B cell (primary cell): ENCODE measurements at regions not wholly inside any gene's neighbourhood (a gene's known extent, or its start where the extent isn't known, plus 50 kb on each side); places are given as distances from the start of the nearest gene placed in this dataset.

Source experiments
- ATAC-seq: fragments of 200-7000 bp; cut with Tn5 transposase; one replicate; pipeline ENCODE4 v1.10.0; 2021; ENCODE audit warnings: low read depth, mild to moderate bottlenecking, moderate number of reproducible peaks, moderate library complexity
- CTCF ChIA-PET: fragments of 350-600 bp; sonication (Branson Sonifier 250); formaldehyde crosslinking; loops from one replicate; lab custom pipeline; 2021; ENCODE audit warnings: antibody characterized with exemption, inconsistent platforms; lab: Charles Lee
- POLR2A ChIA-PET: fragments of 350-600 bp; sonication (Branson Sonifier 250); formaldehyde crosslinking; loops from one replicate; lab custom pipeline; 2021; ENCODE audit warnings: antibody characterized with exemption; lab: Charles Lee
- DNase-seq: peaks from one replicate; pipeline ENCODE4 v3.0.0; 2013
- H2AFZ ChIP-seq: 2 replicates; pipeline ENCODE4 v1.6.1; 2012; ENCODE audit warnings: mild to moderate bottlenecking, low read depth, low read length; ENCODE audit not compliant: insufficient read depth, poor library complexity, severe bottlenecking
- H3K27ac ChIP-seq, 2 donors: 1 replicate in 1 of 2; 2 replicates in 1 of 2; pipeline ENCODE4 v1.5.1; 2012 to 2013; ENCODE audit warnings: low read length in 2 of 2, mild to moderate bottlenecking in 2 of 2, moderate library complexity in 1 of 2
- H3K27me3 ChIP-seq, 4 experiments: fragments of 200-600 bp in 1 of 4; sonication (generic) in 1 of 4; replicated peaks in 1 of 4; 1 replicate in 2 of 4; 2 replicates in 2 of 4; pipeline versions ENCODE4 v1.6.1 to v1.7.0; 2013 to 2016; ENCODE audit warnings: low read length in 3 of 4, mild to moderate bottlenecking in 2 of 4, mixed read lengths in 1 of 4, moderate library complexity in 1 of 4; ENCODE audit not compliant: insufficient read depth in 4 of 4, control insufficient read depth in 3 of 4; ENCODE audit errors: control extremely low read depth in 1 of 4
- H3K36me3 ChIP-seq, 2 experiments: replicated peaks in 1 of 2; 1 replicate in 1 of 2; 2 replicates in 1 of 2; pipeline versions ENCODE4 v1.6.1 to v1.7.1; 2013; ENCODE audit warnings: low read length in 1 of 2; ENCODE audit not compliant: insufficient read depth in 2 of 2, control insufficient read depth in 1 of 2; ENCODE audit errors: control extremely low read depth in 1 of 2, extremely low read depth in 1 of 2
- H3K4me1 ChIP-seq, 2 donors: fragments of 200-600 bp in 1 of 2; sonication (generic) in 1 of 2; 1 replicate in 1 of 2; 2 replicates in 1 of 2; pipeline versions ENCODE4 v1.5.1 to v1.6.1; 2013 to 2017; ENCODE audit warnings: low read length in 2 of 2; ENCODE audit not compliant: control insufficient read depth in 2 of 2, insufficient read depth in 2 of 2
- H3K4me2 ChIP-seq: replicated peaks from 2 replicates; pipeline ENCODE3; 2012; ENCODE audit warnings: mild to moderate bottlenecking, low read depth, low read length; ENCODE audit not compliant: poor library complexity, severe bottlenecking
- H3K4me3 ChIP-seq, 5 experiments: fragments of 200-600 bp in 1 of 5; sonication (generic) in 1 of 5; 1 replicate in 3 of 5; 2 replicates in 2 of 5; pipeline versions ENCODE4 v1.5.1 to v1.7.0; 2011 to 2016; ENCODE audit warnings: low read length in 4 of 5, mild to moderate bottlenecking in 4 of 5, low read depth in 2 of 5, control low read depth in 1 of 5, moderate library complexity in 1 of 5; ENCODE audit not compliant: insufficient read depth in 1 of 5; ENCODE audit errors: control extremely low read depth in 1 of 5, extremely low read depth in 1 of 5
- H3K79me2 ChIP-seq: fragments of 200-600 bp; sonication (generic); one replicate; pipeline ENCODE4 v1.6.0; 2016; ENCODE audit warnings: low read length; ENCODE audit not compliant: control insufficient read depth, insufficient read depth
- H3K9ac ChIP-seq: fragments of 200-600 bp; sonication (generic); 2 replicates; pipeline ENCODE4 v1.6.1; 2017; ENCODE audit warnings: mild to moderate bottlenecking, low read length, moderate library complexity
- H3K9me3 ChIP-seq, 3 donors: one replicate each; pipeline versions ENCODE4 v1.6.1 to v1.7.1; 2013; ENCODE audit warnings: low read length in 2 of 3; ENCODE audit not compliant: control insufficient read depth in 2 of 3, insufficient read depth in 1 of 3; ENCODE audit errors: control extremely low read depth in 1 of 3
- H4K20me1 ChIP-seq: 2 replicates; pipeline ENCODE4 v1.6.0; 2012; ENCODE audit warnings: mild to moderate bottlenecking, low read length; ENCODE audit not compliant: insufficient read depth, control insufficient read depth, poor library complexity, severe bottlenecking
- H3K27ac Mint-ChIP-seq: one replicate; pipeline ENCODE4 v1.8.0; 2021; ENCODE audit warnings: mixed read lengths
- H3K27me3 Mint-ChIP-seq: one replicate; pipeline ENCODE4 v1.8.0; 2021; ENCODE audit warnings: mixed read lengths
- H3K4me1 Mint-ChIP-seq: one replicate; pipeline ENCODE4 v1.8.0; 2021; ENCODE audit warnings: mixed read lengths
- H3K4me3 Mint-ChIP-seq: one replicate; pipeline ENCODE4 v1.8.0; 2021; ENCODE audit warnings: mixed read lengths
- H3K9me3 Mint-ChIP-seq: one replicate; pipeline ENCODE4 v1.8.0; 2022; ENCODE audit warnings: mixed read lengths; ENCODE audit not compliant: insufficient read depth
- CTCF ChIP-seq: fragments of 200-600 bp; IDR thresholded peaks from one replicate; pipeline ENCODE4 v1.8.0; 2022; ENCODE audit warnings: antibody characterized with exemption, mild to moderate bottlenecking
- EZH2 ChIP-seq: IDR thresholded peaks from 2 replicates; pipeline ENCODE4 v1.6.1; 2012; ENCODE audit warnings: borderline replicate concordance, low read depth, mild to moderate bottlenecking, moderate library complexity, low read length; ENCODE audit not compliant: insufficient read depth, poor library complexity, severe bottlenecking
- WGBS: methylation state at CpG from one replicate; pipeline ENCODE4 v1.1.5; 2013; ENCODE audit warnings: missing lambda C conversion rate; ENCODE audit not compliant: insufficient coverage; 5-methylcytosine and 5-hydroxymethylcytosine counted together
- intact Hi-C: fragments of 100-400 bp; cut with micrococcal nuclease; formaldehyde crosslinking; loops from one replicate; pipeline ENCODE4 v1.10.0; 2022

GRCh38 chr20:62558779-62559178 lies 83.0 kb upstream of the GATA5 start:
- H3K27ac Mint-ChIP-seq: no peak overlapping the region
- H3K9me3 Mint-ChIP-seq: no peaks in the 10 kb centered on the region
- Histone ChIP-seq H3K36me3 (no peaks in the 10 kb centered on the region), H3K4me3 (no peak overlapping the region), H3K4me2 (no peak overlapping the region), H3K9me3 (no peaks in the 10 kb centered on the region), H3K4me1 (peaks cover 11 to 12% of the 10 kb centered on the region in 2 donors), H3K27me3 (peaks cover 0 to 26% (median 2%) of the 10 kb centered on the region in 4 experiments), H3K79me2 (no peaks in the 10 kb centered on the region), H2AFZ (no peak overlapping the region), H3K27ac (no peak overlapping the region), H4K20me1 (no peaks in the 10 kb centered on the region), H3K9ac (no peak overlapping the region)
- DNase-seq (no peak), ATAC-seq (no peak)
- POLR2A ChIA-PET: no interaction called here
- TF ChIP-seq EZH2 (no peak), CTCF (no peak)
- intact Hi-C loops: loop anchor here (10.0 kb wide), 1 partner anchor 46 kb away; no protein-coding TSS in a partner anchor
- peaks cover 4% of the 10 kb centered on the region for H3K4me1 Mint-ChIP-seq
- CTCF ChIA-PET: no interaction called here
- WGBS: 92% methylated on average over 17 of the region's 17 CpGs
- peaks cover 24% of the 10 kb centered on the region for H3K27me3 Mint-ChIP-seq
- H3K4me3 Mint-ChIP-seq: no peak overlapping the region

- peaks cover 0 to 20% (median 2%) of the 10 kb centered on the region in 4 experiments for H3K27me3 ChIP-seq
- H3K4me1 Mint-ChIP-seq: peaks cover 4% of the 10 kb centered on the region
- intact Hi-C loops: no loop called here
- no peak overlapping the region for H3K9ac ChIP-seq
- H3K36me3 ChIP-seq: no peaks in the 10 kb centered on the region
- ChIA-PET POLR2A (no interaction called here), CTCF (no interaction called here)
- no peaks in the 10 kb centered on the region for H4K20me1 ChIP-seq
- no peak overlapping the region for H3K27ac Mint-ChIP-seq
- no peak overlapping the region for H2AFZ ChIP-seq
- no peak overlapping the region for H3K4me2 ChIP-seq
- no peak overlapping the region for H3K4me3 Mint-ChIP-seq
- ATAC-seq (no peak), DNase-seq (no peak)
- no peak overlapping the region for H3K4me3 ChIP-seq
- H3K9me3 Mint-ChIP-seq: no peaks in the 10 kb centered on the region
- H3K27me3 Mint-ChIP-seq: peaks cover 18% of the 10 kb centered on the region
- peaks cover 11 to 12% of the 10 kb centered on the region in 2 donors for H3K4me1 ChIP-seq
- no peaks in the 10 kb centered on the region for H3K9me3 ChIP-seq
- H3K79me2 ChIP-seq: no peaks in the 10 kb centered on the region
- H3K27ac ChIP-seq: no peak overlapping the region
- no peak for TF ChIP-seq EZH2
- WGBS: 75% methylated on average over 4 of the region's 6 CpGs
These were observed 82.1 kb upstream of the SLCO4A1 start for GRCh38 chr20:62560162-62560561.
